Kidney (tissue), 13 donors: ENCODE measurements at regions not wholly inside any gene's neighbourhood (a gene's known extent, or its start where the extent isn't known, plus 50 kb on each side); places are given as distances from the start of the nearest gene placed in this dataset.

ENCODE experiments used
- DNase-seq, 5 donors: peaks; one replicate each; pipeline ENCODE4 v3.0.0-alpha.2; 2013 to 2020
- FAIRE-seq: peaks from 2 replicates; lab custom pipeline; 2012; peaks lifted over from hg19 to GRCh38; lab: Jason Lieb, UNC
- H3K27ac ChIP-seq, 2 donors: one replicate each; pipeline ENCODE4 v1.7.0; 2013; ENCODE audit warnings: low read depth in 2 of 2, low read length in 2 of 2, inconsistent platforms in 1 of 2
- H3K27me3 ChIP-seq: one replicate; pipeline ENCODE4 v1.7.1; 2013; ENCODE audit warnings: low read length, inconsistent platforms; ENCODE audit not compliant: control insufficient read depth, insufficient read depth
- H3K36me3 ChIP-seq, 3 donors: one replicate each; pipeline versions ENCODE4 v1.7.0 to v1.7.1; 2013; ENCODE audit warnings: low read length in 3 of 3, control low read depth in 1 of 3, inconsistent platforms in 1 of 3; ENCODE audit not compliant: insufficient read depth in 3 of 3, control insufficient read depth in 2 of 3
- H3K4me1 ChIP-seq, 3 donors: one replicate each; pipeline versions ENCODE4 v1.7.0 to v1.7.1; 2013; ENCODE audit warnings: low read length in 3 of 3, inconsistent platforms in 1 of 3, low read depth in 1 of 3; ENCODE audit not compliant: control insufficient read depth in 2 of 3, insufficient read depth in 2 of 3
- H3K4me3 ChIP-seq, 3 donors: one replicate each; pipeline versions ENCODE4 v1.7.0 to v1.8.1; 2013; ENCODE audit warnings: low read length in 3 of 3, control low read depth in 1 of 3, inconsistent platforms in 1 of 3
- H3K9ac ChIP-seq, 3 donors: one replicate each; pipeline versions ENCODE4 v1.7.0 to v1.7.1; 2013; ENCODE audit warnings: low read length in 3 of 3, control low read depth in 1 of 3, inconsistent platforms in 1 of 3
- H3K9me3 ChIP-seq, 3 donors: one replicate each; pipeline versions ENCODE4 v1.7.0 to v1.7.1; 2013; ENCODE audit warnings: low read length in 3 of 3, control low read depth in 1 of 3, inconsistent platforms in 1 of 3; ENCODE audit not compliant: control insufficient read depth in 2 of 3, insufficient read depth in 1 of 3
- intact Hi-C: fragments of 100-400 bp; cut with DNase I; formaldehyde crosslinking; loops from one replicate; pipeline ENCODE4 v1.11.1; 2022
- TF ChIP-seq, protein P1 (sequence below): IDR thresholded peaks from 3 replicates; pipeline ENCODE4 v1.5.1; 2012; ENCODE audit warnings: mild to moderate bottlenecking, moderate library complexity, borderline replicate concordance; ENCODE audit not compliant: insufficient read depth; ENCODE audit errors: extremely low read depth
- donor health status: control.
- donor health status: control.
- donor health status: control.
- donor health status: control.
- donor health status: control.
- donor health status: DM: yes; HTN: yes; CAD: no.
- donor health status: Normal renal cell carcinoma (clear cell type).

DNA sequence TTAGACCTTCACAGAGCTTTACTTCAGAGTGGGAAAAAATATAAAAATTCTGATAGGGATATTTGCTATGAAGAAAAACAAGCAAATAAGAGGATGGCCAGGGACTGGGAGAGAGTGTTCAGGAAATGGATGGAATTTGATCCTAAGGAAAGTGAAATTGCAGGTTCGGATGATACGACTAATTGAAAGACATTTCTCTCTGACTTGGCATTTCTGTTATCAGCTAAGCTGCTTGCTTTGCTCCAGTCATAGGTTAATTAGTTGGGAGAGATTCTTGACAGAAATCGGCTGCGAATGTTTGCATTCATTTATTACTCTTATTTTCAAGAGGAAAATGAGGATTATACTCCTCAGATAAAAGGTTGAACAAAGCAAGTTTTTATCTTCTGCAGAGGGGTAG is 808.7 kb upstream of the NECTIN3 start:
- Histone ChIP-seq H3K4me1 (no peaks in the 10 kb centered on the region), H3K4me3 (no peak overlapping the region), H3K9ac (no peak overlapping the region), H3K27ac (no peak overlapping the region), H3K9me3 (no peaks in the 10 kb centered on the region), H3K27me3 (no peaks in the 10 kb centered on the region), H3K36me3 (no peaks in the 10 kb centered on the region)
- FAIRE-seq (no peak), DNase-seq (no peak)
- intact Hi-C loops, result no loop called here
- TF ChIP-seq, protein P1, sequence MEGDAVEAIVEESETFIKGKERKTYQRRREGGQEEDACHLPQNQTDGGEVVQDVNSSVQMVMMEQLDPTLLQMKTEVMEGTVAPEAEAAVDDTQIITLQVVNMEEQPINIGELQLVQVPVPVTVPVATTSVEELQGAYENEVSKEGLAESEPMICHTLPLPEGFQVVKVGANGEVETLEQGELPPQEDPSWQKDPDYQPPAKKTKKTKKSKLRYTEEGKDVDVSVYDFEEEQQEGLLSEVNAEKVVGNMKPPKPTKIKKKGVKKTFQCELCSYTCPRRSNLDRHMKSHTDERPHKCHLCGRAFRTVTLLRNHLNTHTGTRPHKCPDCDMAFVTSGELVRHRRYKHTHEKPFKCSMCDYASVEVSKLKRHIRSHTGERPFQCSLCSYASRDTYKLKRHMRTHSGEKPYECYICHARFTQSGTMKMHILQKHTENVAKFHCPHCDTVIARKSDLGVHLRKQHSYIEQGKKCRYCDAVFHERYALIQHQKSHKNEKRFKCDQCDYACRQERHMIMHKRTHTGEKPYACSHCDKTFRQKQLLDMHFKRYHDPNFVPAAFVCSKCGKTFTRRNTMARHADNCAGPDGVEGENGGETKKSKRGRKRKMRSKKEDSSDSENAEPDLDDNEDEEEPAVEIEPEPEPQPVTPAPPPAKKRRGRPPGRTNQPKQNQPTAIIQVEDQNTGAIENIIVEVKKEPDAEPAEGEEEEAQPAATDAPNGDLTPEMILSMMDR, result no peak

DNA sequence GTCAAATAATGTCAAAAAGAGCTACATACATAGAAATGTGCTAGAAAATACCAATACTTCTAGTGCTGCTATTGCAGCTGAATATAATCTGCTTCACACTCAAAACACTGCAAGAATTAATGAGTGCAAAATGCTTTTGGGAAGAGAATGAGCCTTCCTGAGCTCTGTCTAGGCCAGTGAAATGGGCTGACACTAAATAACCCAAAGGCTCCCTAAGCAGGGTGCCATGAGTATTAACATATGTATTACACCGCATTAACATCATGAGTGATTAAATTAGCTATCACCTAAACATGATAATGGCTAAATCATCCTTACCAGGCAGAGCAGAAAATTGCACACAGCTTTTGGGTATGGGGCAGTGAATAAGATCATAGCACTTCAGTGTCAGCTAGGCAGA is 806.3 kb upstream of the NECTIN3 start:
- H3K4me1 ChIP-seq, result no peaks in the 10 kb centered on the region
- no peak overlapping the region for H3K4me3 ChIP-seq
- TF ChIP-seq, protein P1, result no peak
- H3K27me3 ChIP-seq, result no peaks in the 10 kb centered on the region
- H3K27ac ChIP-seq, result no peak overlapping the region
- no peaks in the 10 kb centered on the region for H3K36me3 ChIP-seq
- DNase-seq, result no peak
- H3K9ac ChIP-seq, result no peak overlapping the region
- H3K9me3 ChIP-seq, result no peaks in the 10 kb centered on the region
- intact Hi-C loops, result no loop called here
- no peak for FAIRE-seq

DNA sequence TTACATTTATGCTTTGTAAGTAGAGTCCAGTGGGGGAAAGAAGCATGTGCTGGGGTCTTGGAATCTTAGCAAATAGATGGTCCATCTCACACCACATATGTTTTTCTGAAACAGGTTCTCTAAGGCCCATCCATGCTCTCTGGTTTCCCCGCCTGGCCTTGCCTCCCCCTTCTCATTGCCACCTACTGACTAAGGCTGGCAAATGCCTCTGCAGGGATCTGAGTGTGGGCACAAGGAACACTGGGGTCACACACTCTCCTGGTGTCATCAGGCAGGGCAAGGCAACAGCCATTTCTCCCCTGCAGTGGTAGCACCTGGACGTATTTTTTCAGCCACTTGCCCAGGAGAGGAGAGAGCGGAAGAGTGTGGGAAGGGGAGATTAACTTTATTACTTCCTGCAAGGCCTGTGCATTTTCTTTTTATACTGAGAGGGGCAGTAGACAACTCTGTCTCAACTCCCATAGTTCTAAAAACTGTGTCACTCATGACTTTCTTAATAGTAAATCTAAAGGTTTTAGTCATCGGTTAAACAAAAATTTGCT is 804.2 kb upstream of the NECTIN3 start:
- no peaks in the 10 kb centered on the region for H3K36me3 ChIP-seq
- no peak overlapping the region for H3K27ac ChIP-seq
- H3K9ac ChIP-seq, result no peak overlapping the region
- intact Hi-C loops, result no loop called here
- H3K27me3 ChIP-seq, result no peaks in the 10 kb centered on the region
- TF ChIP-seq, protein P1, result no peak
- no peak overlapping the region for H3K4me3 ChIP-seq
- DNase-seq, result no peak
- H3K9me3 ChIP-seq, result no peaks in the 10 kb centered on the region
- no peak for FAIRE-seq
- no peaks in the 10 kb centered on the region for H3K4me1 ChIP-seq

DNA sequence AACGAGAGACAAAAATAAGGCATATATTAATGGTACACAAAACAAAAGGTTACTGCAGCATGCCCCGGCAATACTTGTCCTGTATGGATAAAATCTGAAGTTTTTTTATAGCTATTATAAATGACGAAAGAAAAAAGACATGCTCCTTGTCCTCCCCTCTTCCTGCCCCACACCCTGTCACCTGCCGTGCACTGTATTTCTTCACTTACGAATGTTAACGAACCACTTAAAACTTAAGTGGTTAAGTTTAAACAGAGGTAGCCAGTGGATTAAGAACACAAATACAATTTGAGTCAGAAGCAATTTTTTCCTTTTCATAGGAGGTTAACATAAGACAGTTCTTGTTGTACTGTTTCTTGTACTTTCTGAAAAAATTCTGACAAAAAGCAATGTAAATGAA is 799.1 kb upstream of the NECTIN3 start:
- Histone ChIP-seq H3K27ac (no peak overlapping the region), H3K27me3 (no peaks in the 10 kb centered on the region), H3K9me3 (no peaks in the 10 kb centered on the region), H3K4me3 (no peak overlapping the region), H3K36me3 (no peaks in the 10 kb centered on the region), H3K4me1 (no peaks in the 10 kb centered on the region), H3K9ac (no peak overlapping the region)
- FAIRE-seq, result no peak
- TF ChIP-seq, protein P1, result no peak
- no peak for DNase-seq
- intact Hi-C loops, result no loop called here
